ENCODE measurements at regions not wholly inside any gene's neighbourhood (a gene's known extent, or its start where the extent isn't known, plus 50 kb on each side); places are given as distances from the start of the nearest gene placed in this dataset.

DNA sequence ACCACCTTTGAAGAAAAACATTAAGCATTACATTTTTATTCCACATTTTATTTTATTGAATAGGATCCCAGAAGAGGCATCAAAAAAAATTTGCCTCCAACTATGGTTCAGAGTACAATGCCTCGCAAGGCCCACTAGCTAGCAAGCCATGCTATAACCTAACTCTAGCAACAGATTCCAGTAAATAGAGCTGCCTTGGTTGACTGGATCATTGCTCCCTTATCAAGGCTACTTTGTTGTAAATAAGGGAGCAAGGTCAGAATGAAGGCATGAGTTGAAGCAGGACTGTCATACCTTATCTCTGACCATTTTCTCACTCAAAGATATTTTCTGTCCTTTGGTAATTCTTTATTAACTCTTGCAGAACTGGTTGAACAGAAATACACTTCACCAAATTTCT, 672.6 kb downstream of the EPHA4 start:
- no peak for TF ChIP-seq POLR2A (IDR thresholded peaks at IDR 0.05)
- TF ChIP-seq, protein P1, sequence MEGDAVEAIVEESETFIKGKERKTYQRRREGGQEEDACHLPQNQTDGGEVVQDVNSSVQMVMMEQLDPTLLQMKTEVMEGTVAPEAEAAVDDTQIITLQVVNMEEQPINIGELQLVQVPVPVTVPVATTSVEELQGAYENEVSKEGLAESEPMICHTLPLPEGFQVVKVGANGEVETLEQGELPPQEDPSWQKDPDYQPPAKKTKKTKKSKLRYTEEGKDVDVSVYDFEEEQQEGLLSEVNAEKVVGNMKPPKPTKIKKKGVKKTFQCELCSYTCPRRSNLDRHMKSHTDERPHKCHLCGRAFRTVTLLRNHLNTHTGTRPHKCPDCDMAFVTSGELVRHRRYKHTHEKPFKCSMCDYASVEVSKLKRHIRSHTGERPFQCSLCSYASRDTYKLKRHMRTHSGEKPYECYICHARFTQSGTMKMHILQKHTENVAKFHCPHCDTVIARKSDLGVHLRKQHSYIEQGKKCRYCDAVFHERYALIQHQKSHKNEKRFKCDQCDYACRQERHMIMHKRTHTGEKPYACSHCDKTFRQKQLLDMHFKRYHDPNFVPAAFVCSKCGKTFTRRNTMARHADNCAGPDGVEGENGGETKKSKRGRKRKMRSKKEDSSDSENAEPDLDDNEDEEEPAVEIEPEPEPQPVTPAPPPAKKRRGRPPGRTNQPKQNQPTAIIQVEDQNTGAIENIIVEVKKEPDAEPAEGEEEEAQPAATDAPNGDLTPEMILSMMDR (IDR thresholded peaks at IDR 0.05), result no peak
- TF ChIP-seq POLR2AphosphoS5 (IDR thresholded peaks at IDR 0.05), result no peak

Measured in transverse colon (tissue), 4 donors.